HepG2 (cell line): ENCODE measurements at regions not wholly inside any gene's neighbourhood (a gene's known extent, or its start where the extent isn't known, plus 50 kb on each side); places are given as distances from the start of the nearest gene placed in this dataset.

Experiments used
- EZH2 ChIP-seq: conservative IDR thresholded peaks from 2 replicates; pipeline ENCODE4 v1.6.1; 2012; ENCODE audit warnings: mild to moderate bottlenecking, low read depth, low read length, moderate library complexity
- GLI4 ChIP-seq: sonication (generic); formaldehyde crosslinking; IDR thresholded peaks from 2 replicates; pipeline ENCODE4 v1.5.1; 2020; ENCODE audit warnings: missing genetic modification reagents, mild to moderate bottlenecking, moderate library complexity, borderline replicate concordance
- TRIM24 ChIP-seq: sonication (generic); formaldehyde crosslinking; IDR thresholded peaks from 2 replicates; pipeline ENCODE4 v1.8.0; 2022; ENCODE audit warnings: mild to moderate bottlenecking, missing genetic modification reagents

DNA sequence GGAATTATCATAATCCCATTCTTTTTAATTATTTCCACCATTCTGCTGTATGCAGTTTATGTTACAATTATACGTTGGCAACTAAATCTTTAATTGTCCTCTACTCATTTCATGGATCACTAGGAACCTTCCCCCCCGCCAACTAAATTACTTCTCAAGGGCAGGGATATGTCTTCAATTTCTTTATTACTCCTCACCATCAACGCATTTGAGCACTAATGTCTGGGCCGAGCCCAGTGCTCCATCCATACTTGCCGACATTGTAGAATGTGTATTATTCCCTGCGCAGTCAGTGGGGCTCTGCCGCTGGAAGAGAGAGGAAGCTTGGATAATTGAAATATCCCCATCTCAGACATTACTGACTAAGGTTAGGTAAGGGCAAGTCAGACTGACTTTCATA, 236.4 kb upstream of the AJAP1 start:
- TF ChIP-seq GLI4, result no peak
- no peak for TF ChIP-seq TRIM24 (CRISPR knock-in tag)
- TF ChIP-seq EZH2, result no peak
